Spleen (tissue), 7 donors: ENCODE measurements at regions not wholly inside any gene's neighbourhood (a gene's known extent, or its start where the extent isn't known, plus 50 kb on each side); places are given as distances from the start of the nearest gene placed in this dataset.

ENCODE experiments used
- CTCF ChIP-seq, 11 experiments: fragments of 200-600 bp in 7 of 11; fragments of 450-650 bp in 4 of 11; sonication (generic) in 4 of 11; IDR thresholded peaks in 8 of 11; conservative IDR thresholded peaks in 3 of 11; 1 replicate in 7 of 11; 2 replicates in 4 of 11; pipeline versions ENCODE4 v1.4.0 to v1.8.0; 2016 to 2021; ENCODE audit warnings: antibody characterized with exemption in 11 of 11, inconsistent platforms in 4 of 11, mild to moderate bottlenecking in 1 of 11
- POLR2A ChIP-seq, 3 donors: fragments of 450-650 bp; IDR thresholded peaks; one replicate each; pipeline ENCODE4 v1.5.1; 2017; ENCODE audit warnings: antibody characterized with exemption in 3 of 3, mild to moderate bottlenecking in 1 of 3
- donor health status: DM: no; HTN: no; CAD: no; lungs with moderate emphysema.
- donor health status: DM: no; HTN: no; CAD: no.
- donor health status: DM: no; HTN: no; CAD: no.

DNA sequence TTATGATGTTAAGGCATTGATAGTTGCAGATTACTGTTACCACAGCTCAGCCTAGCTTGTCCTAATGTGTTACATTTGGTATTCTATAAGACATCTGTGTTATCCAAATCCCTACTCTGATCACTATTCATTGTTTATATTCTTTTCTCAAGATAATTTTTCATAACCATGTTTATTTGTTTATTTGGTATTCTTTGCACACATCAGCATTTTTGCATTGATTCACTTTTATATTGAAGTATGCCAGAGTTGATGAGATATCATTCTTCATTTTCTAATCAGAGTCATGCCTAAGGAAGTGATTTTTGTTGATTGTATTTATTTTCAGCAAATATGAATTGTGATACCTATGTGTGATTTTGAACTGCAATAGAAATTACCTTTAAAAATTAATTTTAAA, 61.2 kb upstream of the PDHA2 start:
- TF ChIP-seq CTCF (IDR thresholded peaks at IDR 0.05 in 8 of 11, conservative IDR thresholded peaks at IDR 0.05 in 3 of 11): no peak
- no peak for TF ChIP-seq POLR2A (IDR thresholded peaks at IDR 0.05)
